HG02870 (cell line): ENCODE measurements at regions not wholly inside any gene's neighbourhood (a gene's known extent, or its start where the extent isn't known, plus 50 kb on each side); places are given as distances from the start of the nearest gene placed in this dataset.
"Not testable (repeated sequence)": the region's sequence is repeated elsewhere in the genome, so short reads cannot be mapped to it uniquely, and the experiment has no call there.

Source experiments
- ATAC-seq: cut with Tn5 transposase; IDR thresholded peaks from one replicate; pipeline ENCODE4 v1.9.1; 2021; ENCODE audit warnings: mild to moderate bottlenecking, moderate library complexity; ENCODE audit not compliant: unreplicated experiment

- ATAC-seq = no peak
Measured at GRCh38 chr18:4557502-4557901, 102.4 kb upstream of the DLGAP1 start.

- no peak for ATAC-seq
Measured at GRCh38 chr18:4551001-4551360, 95.9 kb upstream of the DLGAP1 start.

- ATAC-seq = no peak
Measured at GRCh38 chr18:4549164-4549872, 94.2 kb upstream of the DLGAP1 start.

GRCh38 chr18:4547126-4547525 lies 92.0 kb upstream of the DLGAP1 start:
- ATAC-seq = no peak

- no peak for ATAC-seq
Measured at GRCh38 chr18:4544142-4544541, 89.0 kb upstream of the DLGAP1 start.

- no peak for ATAC-seq
Measured at GRCh38 chr18:4543711-4544110, 88.6 kb upstream of the DLGAP1 start.

- no peak for ATAC-seq
Measured at GRCh38 chr18:4541588-4541987, 86.5 kb upstream of the DLGAP1 start.

- no peak for ATAC-seq
Measured at GRCh38 chr18:4536447-4536846, 81.3 kb upstream of the DLGAP1 start.

- ATAC-seq = no peak
Measured at GRCh38 chr18:4528405-4528804, 73.3 kb upstream of the DLGAP1 start.

- ATAC-seq = not testable (repeated sequence)
Measured at GRCh38 chr18:4527826-4528225, 72.7 kb upstream of the DLGAP1 start.

- ATAC-seq = no peak
Measured at GRCh38 chr18:4524096-4524495, 69.0 kb upstream of the DLGAP1 start.

GRCh38 chr18:4511166-4511565 lies 56.1 kb upstream of the DLGAP1 start:
- no peak for ATAC-seq

GRCh38 chr18:4510711-4511110 lies 55.6 kb upstream of the DLGAP1 start:
- ATAC-seq = no peak

- ATAC-seq = no peak
Measured at GRCh38 chr18:4510160-4510559, 55.1 kb upstream of the DLGAP1 start.
